SK-N-MC (cell line): ENCODE measurements at regions not wholly inside any gene's neighbourhood (a gene's known extent, or its start where the extent isn't known, plus 50 kb on each side); places are given as distances from the start of the nearest gene placed in this dataset.

Experiments
- DNase-seq: peaks from one replicate; pipeline ENCODE4 v3.0.0-alpha.2; 2011; ENCODE audit warnings: low read depth, low spot score
- H3K27ac ChIP-seq: fragments of 200-600 bp; sonication (generic); 2 replicates; pipeline ENCODE4 v1.5.1; 2016; ENCODE audit warnings: mixed run types
- H3K36me3 ChIP-seq: fragments of 200-600 bp; sonication (generic); 2 replicates; pipeline ENCODE4 v1.6.1; 2017; ENCODE audit warnings: antibody characterized with exemption, low read length, mixed read lengths; ENCODE audit not compliant: insufficient read depth
- H3K4me3 ChIP-seq: fragments of 200-600 bp; sonication (generic); 2 replicates; pipeline ENCODE4 v1.5.1; 2016
- H3K9ac ChIP-seq: fragments of 200-600 bp; sonication (generic); 2 replicates; pipeline ENCODE4 v1.8.0; 2017; ENCODE audit warnings: mixed run types, mixed read lengths; ENCODE audit not compliant: insufficient read length
- H3K9me3 ChIP-seq: fragments of 200-600 bp; sonication (generic); 2 replicates; pipeline ENCODE4 v1.6.1; 2017; ENCODE audit warnings: low read depth, mild to moderate bottlenecking, antibody characterized with exemption, low read length, moderate library complexity, mixed read lengths
- EZH2 ChIP-seq: fragments of 200-600 bp; sonication (generic); IDR thresholded peaks from one replicate; pipeline ENCODE4 v1.6.1; 2017; ENCODE audit warnings: antibody characterized with exemption
- FOXP2 ChIP-seq: optimal IDR thresholded peaks from 2 replicates; pipeline ENCODE3; 2011; ENCODE audit warnings: mild to moderate bottlenecking, moderate library complexity; ENCODE audit not compliant: insufficient read depth; ENCODE audit errors: extremely low read length, control extremely low read depth
- POLR2AphosphoS5 ChIP-seq: IDR thresholded peaks from 2 replicates; pipeline ENCODE4 v1.6.1; 2012; ENCODE audit warnings: mild to moderate bottlenecking, low read depth, low read length, borderline replicate concordance

DNA sequence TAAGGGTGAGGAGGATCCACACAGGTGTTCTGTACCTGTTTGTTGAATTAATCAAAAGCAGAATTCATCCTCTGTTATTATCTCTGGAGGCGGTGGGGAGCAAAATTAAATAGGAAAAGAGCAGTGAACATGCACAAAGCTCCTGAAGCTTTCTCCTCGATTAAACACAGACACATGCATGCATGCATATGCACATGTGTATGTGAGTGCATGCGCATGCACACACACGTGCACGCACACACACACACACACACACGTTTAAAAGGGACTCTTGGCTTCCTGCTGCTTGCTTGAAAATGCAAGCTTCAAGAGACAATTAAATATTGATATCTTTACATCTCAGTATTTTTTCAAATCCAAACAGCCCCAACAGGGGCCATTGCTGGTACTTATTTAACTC is 462.1 kb downstream of the BUD13 start:
- no peak overlapping the region for H3K27ac ChIP-seq
- DNase-seq, result no peak
- no peaks in the 10 kb centered on the region for H3K9me3 ChIP-seq
- H3K9ac ChIP-seq, result no peak overlapping the region
- no peaks in the 10 kb centered on the region for H3K36me3 ChIP-seq
- TF ChIP-seq EZH2 (no peak), POLR2AphosphoS5 (no peak)
- no peak overlapping the region for H3K4me3 ChIP-seq

DNA sequence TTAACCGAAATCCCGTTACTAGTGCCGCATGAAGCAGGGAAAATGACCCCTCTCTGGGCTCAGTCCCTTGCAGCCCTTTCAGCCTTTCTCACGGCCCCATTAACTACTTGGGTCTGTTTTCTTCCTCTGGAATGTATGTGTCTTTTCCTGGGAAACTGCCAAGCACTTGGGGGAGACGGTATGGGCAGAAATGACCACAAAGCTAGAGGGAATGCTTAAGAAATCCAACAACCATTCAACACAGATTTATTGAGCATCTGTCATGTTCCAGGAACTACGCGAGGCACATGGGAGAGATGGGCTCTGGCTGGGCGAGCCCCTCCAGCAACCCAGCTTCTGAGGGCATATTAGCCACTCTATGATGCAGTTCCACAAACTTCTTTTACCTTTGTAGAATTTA is 462.6 kb downstream of the BUD13 start:
- Histone ChIP-seq H3K36me3 (no peaks in the 10 kb centered on the region), H3K4me3 (no peak overlapping the region), H3K9ac (no peak overlapping the region), H3K27ac (no peak overlapping the region), H3K9me3 (no peaks in the 10 kb centered on the region)
- no peak for DNase-seq
- TF ChIP-seq EZH2 (no peak), POLR2AphosphoS5 (no peak), FOXP2 (no peak)

- no peak for DNase-seq
- Histone ChIP-seq H3K9me3 (no peaks in the 10 kb centered on the region), H3K36me3 (no peaks in the 10 kb centered on the region), H3K9ac (no peak overlapping the region), H3K4me3 (no peak overlapping the region), H3K27ac (no peak overlapping the region)
- TF ChIP-seq FOXP2 (no peak), POLR2AphosphoS5 (no peak), EZH2 (no peak)
Observed at GRCh38 chr11:116309446-116309845, 463.3 kb downstream of the BUD13 start.

DNA sequence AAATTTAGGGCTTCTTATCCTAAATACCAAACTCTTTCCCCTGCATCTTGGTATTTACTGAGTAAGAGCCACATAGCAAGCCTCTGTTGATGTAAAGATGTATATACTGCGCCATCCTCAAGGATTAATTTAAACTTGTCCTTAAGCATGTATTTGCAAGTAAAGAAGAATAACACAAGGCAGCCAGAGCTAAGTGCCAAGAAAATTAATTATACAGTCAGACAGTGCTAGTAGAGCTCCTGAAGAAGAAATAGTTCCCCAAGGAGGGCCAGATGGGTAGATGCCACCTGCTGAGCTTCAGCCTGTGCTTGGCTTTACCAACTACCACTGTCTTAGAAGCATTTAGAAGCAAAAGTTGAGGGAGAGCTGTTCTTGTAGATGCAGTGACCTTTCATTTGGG is 470.0 kb downstream of the BUD13 start:
- H3K9me3 ChIP-seq, result no peaks in the 10 kb centered on the region
- DNase-seq, result no peak
- TF ChIP-seq FOXP2 (no peak), EZH2 (no peak), POLR2AphosphoS5 (no peak)

DNA sequence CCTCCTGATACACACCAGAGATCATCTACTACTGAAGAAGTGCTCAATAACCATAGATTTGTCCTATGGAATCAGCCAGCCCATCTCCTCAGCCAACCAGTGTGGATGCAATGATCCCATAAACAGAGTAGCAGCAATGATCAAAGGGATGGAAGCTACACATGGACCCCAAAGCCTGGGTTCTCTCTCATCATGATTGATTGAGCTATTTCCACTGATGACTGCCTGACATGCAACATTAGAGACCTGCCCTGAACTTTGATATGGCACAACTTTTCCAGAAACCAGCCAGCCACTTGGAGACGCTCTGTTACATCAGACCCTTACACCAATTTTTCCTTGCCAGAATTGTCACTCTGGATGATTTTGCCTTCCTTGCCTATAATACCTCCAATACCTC is 471.6 kb downstream of the BUD13 start:
- DNase-seq, result no peak
- no peak overlapping the region for H3K27ac ChIP-seq
- TF ChIP-seq EZH2 (no peak), POLR2AphosphoS5 (no peak), FOXP2 (no peak)

More for the DNA sequence above, 470.0 kb downstream of the BUD13 start:
- H3K27ac ChIP-seq, result no peak overlapping the region
- H3K36me3 ChIP-seq, result no peaks in the 10 kb centered on the region
- H3K9ac ChIP-seq, result no peak overlapping the region
- no peak overlapping the region for H3K4me3 ChIP-seq

GRCh38 chr11:116300232-116300631 is 472.6 kb downstream of the BUD13 start:
- no peaks in the 10 kb centered on the region for H3K9me3 ChIP-seq
- H3K9ac ChIP-seq, result no peak overlapping the region

More for the DNA sequence above, 471.6 kb downstream of the BUD13 start:
- H3K4me3 ChIP-seq, result no peak overlapping the region
- no peaks in the 10 kb centered on the region for H3K9me3 ChIP-seq
- H3K9ac ChIP-seq, result no peak overlapping the region
- no peaks in the 10 kb centered on the region for H3K36me3 ChIP-seq

GRCh38 chr11:116294630-116295029 is 478.2 kb downstream of the BUD13 start:
- no peak for DNase-seq
- Histone ChIP-seq H3K9ac (no peak overlapping the region), H3K27ac (no peak overlapping the region), H3K9me3 (no peaks in the 10 kb centered on the region; the same call in 1 of the 2 replicates), H3K4me3 (no peak overlapping the region), H3K36me3 (no peaks in the 10 kb centered on the region)
- TF ChIP-seq FOXP2 (no peak), EZH2 (no peak), POLR2AphosphoS5 (no peak)

More at GRCh38 chr11:116300232-116300631, 472.6 kb downstream of the BUD13 start:
- Histone ChIP-seq H3K36me3 (no peaks in the 10 kb centered on the region), H3K4me3 (no peak overlapping the region), H3K27ac (no peak overlapping the region)
- DNase-seq, result no peak
- no peak for TF ChIP-seq EZH2
- TF ChIP-seq POLR2AphosphoS5, result no peak
- no peak for TF ChIP-seq FOXP2

DNA sequence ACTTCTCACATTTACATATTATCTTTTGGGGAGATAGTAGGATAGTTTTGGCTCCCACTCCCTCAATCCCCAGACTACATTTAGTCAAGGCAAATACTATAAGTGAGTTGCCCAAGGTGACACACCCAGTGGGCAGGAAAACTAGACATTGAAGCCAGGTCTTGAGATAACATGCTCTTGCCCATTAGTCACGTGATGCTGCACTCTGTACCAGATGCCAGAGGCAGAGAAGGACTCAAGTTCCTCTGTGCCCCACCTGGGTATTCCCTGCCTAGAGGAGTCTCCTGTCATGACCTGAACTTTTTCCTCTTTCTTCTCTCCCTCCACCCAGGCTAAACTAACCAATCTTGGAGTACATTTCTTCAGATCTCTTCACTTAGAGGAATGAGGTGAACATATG is 484.9 kb downstream of the BUD13 start:
- Histone ChIP-seq H3K9ac (no peak overlapping the region), H3K4me3 (no peak overlapping the region), H3K36me3 (no peaks in the 10 kb centered on the region), H3K9me3 (no peaks in the 10 kb centered on the region; the same call in 1 of the 2 replicates), H3K27ac (no peak overlapping the region)
- DNase-seq, result no peak
- TF ChIP-seq POLR2AphosphoS5 (no peak), EZH2 (no peak), FOXP2 (no peak)

- Histone ChIP-seq H3K9me3 (no peaks in the 10 kb centered on the region; the same call in 1 of the 2 replicates), H3K27ac (no peak overlapping the region), H3K9ac (no peak overlapping the region), H3K4me3 (no peak overlapping the region), H3K36me3 (no peaks in the 10 kb centered on the region)
- no peak for DNase-seq
- TF ChIP-seq POLR2AphosphoS5 (no peak), FOXP2 (no peak), EZH2 (no peak)
Observed at GRCh38 chr11:116285026-116285425, 487.8 kb downstream of the BUD13 start.
